HG03565 (cell line): ENCODE measurements at regions not wholly inside any gene's neighbourhood (a gene's known extent, or its start where the extent isn't known, plus 50 kb on each side); places are given as distances from the start of the nearest gene placed in this dataset.
A peak's percentile ranks its signal among the peaks of the same experiment; 100 is the strongest.
"Not testable (repeated sequence)": the region's sequence is repeated elsewhere in the genome, so short reads cannot be mapped to it uniquely, and the experiment has no call there.

ENCODE experiments used
- ATAC-seq: cut with Tn5 transposase; IDR thresholded peaks from one replicate; pipeline ENCODE4 v1.9.1; 2021; ENCODE audit warnings: mild to moderate bottlenecking, moderate library complexity; ENCODE audit not compliant: unreplicated experiment

DNA sequence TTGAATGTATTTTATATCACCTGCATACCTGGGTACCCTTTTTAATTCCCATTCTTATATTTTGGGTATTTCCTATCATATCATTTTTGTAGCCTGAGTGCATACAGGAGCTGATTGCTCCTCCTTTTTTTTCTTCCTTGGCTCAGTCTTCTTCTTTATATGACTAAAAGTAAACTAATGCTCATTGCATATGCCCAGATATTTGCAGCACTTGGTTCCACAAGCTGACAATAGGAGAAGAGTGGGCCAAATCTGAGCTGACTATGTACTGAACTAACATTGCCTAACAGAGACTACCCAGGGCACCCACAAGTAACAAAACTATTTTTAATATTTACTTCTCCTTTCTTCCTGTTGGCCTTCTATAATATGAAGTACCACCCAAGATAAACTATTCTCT, 131.7 kb upstream of the SPOPL start:
- no peak for ATAC-seq

DNA sequence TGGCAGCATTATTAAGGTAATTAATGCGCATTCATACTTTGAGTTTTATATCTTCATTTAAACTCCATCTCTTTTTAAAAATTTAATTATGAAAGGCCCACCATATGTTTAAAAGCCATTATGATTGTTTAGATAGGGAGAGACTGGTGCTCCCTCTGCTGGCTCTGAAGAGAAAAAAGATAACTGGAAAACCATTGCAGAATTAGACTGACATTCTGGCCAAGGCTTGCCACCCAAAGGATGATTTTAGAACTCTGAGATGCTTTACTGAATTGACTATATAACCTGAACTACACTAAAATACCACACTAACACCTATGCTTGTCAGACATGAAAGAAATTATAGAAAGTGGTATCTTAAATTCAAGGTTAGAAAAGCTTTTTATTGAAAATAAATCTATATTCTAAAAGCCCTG, 127.6 kb upstream of the SPOPL start:
- ATAC-seq, result peak; percentile 65

DNA sequence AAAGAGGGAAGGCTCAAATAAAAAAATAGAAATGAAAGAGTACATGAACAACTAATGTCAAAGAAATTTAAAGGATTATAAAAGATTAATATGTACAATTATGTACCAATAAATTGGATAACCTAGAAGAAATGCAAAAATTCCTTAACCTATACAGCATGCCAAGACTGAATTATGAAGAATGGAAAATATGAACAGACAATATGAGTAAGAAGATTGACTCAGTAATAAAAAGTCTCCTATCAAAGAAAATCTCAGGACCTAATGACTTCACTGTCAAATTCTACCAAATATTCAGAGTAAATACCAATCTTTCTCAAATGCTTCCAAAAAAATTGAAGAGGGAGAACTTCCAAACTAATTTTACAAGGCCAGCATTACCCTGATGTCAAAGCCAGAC, 120.2 kb upstream of the SPOPL start:
- ATAC-seq, result no peak

DNA sequence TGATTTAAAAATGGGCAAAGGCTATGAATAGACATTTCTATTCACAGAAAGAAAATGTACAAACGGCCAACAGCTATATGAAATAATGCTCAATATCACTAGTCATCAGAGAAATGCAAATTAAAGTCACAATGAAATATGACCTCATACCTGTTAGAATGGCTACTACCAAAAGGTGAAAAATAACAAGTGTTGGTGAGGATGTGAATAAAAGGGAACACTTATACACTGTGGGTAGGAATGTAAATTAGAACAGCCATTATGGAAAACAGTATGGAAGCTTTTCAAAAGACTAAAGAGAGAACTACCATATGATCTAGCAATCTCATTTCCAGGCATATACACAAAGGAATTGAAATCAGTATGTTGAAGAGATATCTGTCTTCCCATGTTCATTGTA, 118.9 kb upstream of the SPOPL start:
- no peak for ATAC-seq

DNA sequence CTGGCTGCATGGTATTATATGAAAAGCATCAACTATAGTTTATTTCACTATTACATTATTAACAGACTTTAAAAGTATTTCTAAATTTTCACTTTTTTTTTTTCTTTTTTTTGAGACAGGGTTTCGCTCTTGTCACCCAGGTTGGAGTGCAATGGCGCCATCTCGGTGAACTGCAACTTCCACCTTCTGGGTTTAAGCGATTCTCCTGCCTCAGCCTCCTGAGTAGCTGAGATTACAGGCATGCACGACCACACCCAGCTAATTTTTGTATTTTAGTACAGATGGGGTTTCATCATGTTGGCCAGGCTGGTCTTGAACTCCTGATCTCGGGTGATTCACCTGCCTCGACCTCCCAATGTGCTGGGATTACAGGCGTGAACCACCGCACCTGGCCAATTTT, 115.4 kb upstream of the SPOPL start:
- not testable (repeated sequence) for ATAC-seq

DNA sequence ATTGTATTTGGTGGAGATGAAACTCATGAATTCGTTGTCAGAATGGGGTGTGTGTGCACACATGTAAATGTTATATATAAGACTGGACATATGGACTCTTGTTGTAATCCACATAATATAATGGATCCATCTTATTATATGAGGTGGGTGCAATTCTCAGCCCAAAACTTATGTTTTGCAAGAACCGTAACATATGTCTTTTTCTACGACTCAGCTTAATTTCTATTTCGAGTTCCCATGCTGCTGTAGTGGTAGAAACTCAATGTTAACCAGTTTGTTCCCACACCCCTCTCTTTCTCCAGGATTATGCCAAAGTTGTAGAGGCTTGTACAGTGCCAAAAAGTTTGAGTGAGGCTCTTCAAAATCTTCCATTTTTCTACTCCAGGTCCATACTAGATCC, 112.5 kb upstream of the SPOPL start:
- no peak for ATAC-seq

DNA sequence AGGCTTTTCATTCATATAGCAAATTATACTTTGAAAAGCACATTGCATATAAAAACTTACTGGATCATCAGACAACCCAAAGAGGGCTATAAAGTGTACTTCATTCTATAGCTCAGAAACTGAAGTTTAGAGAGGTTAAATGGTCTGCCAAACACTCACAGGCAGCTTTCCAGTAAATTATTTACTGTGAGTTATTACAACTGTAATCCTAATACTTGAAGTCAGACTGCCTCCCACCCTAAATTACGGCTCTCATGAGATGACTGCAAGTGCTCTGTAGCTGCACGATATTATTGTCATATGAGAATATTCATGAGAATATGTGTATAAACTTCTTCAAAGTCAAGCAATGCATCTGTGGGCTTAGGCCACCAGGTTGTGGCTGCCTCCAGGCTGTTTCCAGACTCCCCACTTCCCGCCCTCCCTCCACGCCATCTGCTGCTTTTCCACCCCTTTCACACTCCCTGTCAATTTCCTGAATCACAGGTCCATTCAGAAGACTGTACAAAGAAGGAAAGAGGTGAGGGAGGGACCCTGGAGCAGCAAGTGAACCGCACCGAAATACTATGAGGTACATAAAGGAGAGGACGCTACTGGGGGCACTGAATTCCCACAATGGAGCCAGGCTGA, 111.1 kb upstream of the SPOPL start:
- no peak for ATAC-seq

DNA sequence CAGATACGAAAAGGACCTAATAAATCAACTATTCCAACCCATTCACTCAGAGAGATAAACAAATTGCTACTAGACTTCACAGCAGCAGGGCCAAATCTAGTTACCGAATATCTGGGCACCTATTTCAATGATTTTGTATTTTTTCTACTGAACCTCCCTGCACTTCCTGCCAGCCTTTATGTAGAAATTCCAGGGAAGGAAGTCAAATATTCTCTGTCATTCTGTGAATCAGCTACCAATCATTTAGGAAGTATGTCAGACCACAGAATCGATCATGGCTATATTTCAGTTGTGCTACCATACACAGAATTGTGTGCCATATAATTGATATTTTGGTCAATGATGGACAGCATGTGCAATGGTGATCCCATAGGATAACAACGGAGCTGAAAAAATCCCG, 109.6 kb upstream of the SPOPL start:
- no peak for ATAC-seq

DNA sequence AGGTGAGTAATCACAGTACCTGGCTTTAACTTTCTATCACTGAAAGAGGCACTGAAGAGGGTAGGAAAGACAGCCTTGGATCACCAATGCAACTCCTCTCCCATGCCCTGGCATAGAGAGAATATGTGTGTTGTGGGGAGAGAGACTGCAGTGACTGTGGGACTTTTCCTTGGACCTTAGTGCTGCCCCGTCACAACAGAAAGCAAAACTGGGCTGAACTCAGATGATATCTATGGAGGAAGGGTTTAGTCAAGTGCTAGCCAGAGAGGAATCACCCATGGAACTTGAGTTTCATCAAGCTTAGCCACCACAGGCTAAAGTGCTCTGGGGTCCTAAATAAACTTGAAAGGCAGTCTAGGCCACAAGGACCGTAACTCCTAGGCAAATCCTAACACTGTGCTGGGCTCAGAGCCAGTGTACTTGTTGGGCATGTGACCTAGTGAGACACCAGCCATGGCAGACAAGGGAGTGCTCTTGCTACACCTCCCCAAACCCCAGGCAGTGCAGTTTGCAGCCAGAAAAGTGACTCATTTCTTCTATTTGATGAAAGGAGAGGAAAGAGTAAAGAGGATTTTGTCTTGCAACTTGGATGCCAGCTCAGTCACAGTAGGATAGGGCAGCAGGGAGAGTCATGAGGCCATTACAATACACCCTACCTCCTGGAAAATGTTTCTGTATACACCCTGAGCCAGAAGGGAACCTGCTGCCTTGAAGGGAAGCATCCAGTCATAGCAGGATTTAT, 105.8 kb upstream of the SPOPL start:
- ATAC-seq, result no peak

DNA sequence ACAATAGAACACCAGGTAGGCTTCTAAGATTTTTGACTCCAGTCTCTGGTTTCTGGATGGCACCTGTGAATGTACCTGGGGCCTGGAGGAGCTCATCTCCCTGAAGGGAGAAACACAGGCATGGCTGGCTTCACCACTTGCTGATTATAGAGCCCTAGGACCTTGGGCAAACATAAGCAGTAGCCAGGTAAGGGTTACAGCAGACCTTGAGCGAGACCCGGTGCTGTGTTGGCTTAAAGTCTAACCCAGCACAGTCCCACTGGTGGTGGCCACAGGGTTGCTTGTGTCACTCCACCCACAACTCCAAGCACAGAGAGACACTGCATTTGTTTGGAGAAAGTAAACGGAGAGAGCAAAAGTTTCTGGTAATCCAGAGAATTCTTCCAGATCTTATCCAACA, 104.7 kb upstream of the SPOPL start:
- ATAC-seq, result no peak

DNA sequence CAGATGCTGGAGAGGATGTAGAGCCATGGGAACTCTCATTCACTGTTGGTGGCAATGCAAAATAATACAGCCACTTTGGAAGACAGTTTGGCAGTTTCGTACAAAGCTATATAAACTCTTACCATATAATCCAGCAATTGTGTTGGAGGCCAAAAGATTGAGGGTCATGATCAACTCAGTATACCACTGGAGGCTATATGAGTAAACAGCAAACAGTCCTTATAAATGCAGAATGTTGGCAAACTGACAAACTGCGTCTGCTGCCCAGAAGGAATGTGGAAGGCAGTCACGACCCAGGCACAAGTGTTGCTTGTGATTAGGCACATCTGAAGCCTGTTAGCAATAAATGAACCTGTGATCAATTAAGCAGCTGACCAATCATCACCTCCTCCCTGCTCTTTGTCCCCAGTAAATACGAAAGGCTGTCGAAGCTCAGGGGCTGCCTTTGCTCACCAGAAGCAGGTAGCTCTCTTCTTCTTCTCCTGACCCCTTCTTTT, 98.1 kb upstream of the SPOPL start:
- no peak for ATAC-seq

DNA sequence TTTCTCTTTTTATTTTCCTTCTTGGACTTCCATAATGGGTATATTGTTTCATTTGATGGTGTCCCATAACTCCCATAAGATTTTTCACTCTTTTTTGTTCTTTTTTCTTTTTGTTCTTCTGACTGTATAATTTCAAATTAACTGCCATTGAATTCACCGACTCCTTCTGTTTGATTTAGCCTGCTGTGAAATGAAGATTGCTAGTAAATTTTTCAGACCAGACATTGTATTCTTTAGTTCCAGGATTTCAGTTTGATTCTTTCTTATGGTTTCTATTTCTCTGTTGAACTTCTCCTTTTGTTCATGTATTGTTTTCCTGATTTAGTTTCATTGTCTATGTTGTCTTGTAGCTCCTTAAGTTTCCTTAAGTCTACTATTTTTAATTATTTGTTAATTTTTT, 87.6 kb upstream of the SPOPL start:
- ATAC-seq, result no peak

DNA sequence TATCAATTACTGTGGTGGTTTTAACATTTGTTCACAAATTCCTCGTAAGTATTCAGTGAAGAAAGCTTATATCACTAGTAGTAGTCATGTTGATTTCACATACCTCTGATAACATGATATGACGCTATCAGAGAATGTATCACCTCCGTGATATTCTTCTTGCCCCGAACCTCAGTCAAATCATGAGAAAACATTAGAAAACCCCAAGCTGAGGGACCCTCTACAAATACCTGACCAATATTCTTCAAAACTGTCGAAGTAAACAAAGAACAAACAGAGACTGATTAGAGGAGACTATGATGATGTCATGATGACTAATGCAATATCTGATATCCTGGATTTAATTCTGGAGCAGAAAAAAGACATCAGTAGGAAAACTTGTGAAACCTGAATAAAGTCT, 85.6 kb upstream of the SPOPL start:
- no peak for ATAC-seq

DNA sequence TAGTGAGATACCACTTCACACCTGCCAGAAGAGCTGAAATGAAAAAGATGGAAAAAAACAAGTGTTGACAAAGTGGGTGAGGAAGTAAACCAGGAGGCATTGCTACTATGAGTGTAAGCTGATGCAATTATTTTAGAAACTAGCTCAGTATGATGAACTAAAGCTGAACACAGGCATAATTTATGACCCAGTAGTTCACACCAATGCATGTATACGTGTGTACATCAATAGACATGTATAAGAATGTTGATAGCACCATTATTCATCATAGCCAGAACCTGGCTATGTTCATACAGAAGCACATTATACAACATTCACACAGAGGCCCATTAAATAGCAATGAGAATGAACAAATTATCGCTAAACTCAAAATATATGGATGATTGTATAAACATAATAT, 83.1 kb upstream of the SPOPL start:
- no peak for ATAC-seq

DNA sequence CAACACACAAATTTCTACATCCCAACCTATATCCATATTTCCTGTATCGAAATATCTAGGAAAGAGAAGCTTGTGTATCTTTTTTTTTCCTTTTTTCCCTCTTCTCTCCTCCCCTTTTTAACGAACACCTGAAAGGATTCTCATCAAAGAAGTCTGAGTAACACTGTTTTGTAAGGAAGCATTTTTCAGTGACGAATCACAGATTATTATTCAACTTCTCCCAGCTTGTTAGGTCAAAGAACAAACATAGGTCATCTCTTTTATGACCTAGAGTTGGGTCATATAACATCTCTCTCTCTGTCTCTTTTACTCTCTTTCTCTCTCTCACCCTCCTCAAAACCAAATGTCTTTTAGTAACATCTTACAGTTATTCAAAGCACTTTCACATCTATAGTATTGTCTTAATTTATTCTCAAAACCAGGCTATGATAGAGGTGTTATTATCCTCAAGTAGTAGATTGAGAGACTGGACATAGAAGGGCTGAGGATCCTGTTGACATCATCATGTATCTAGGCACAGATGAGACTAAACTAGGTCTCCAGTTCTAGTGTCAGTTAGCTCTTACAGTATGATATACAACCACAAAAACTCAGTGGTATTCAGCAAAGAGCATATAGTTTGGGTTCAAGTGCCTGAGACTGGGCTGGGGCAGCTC, 80.1 kb upstream of the SPOPL start:
- no peak for ATAC-seq

DNA sequence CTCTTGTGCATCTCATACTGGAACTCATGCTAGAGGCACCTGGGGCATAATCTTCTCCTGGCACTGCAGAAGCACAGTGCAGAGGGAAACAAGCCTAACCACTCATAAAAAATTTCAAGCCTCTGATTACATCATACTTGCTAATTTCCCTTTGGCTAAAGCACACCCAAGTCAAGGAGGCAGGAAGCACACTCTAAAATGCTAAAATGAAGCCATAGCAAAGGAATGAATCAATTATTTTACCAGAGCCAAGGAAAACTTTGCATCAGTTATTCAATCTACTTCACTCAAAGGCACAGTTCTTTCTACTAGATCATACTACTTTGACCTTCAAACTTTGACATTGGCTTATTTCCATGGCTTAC, 79.6 kb upstream of the SPOPL start:
- ATAC-seq, result no peak

DNA sequence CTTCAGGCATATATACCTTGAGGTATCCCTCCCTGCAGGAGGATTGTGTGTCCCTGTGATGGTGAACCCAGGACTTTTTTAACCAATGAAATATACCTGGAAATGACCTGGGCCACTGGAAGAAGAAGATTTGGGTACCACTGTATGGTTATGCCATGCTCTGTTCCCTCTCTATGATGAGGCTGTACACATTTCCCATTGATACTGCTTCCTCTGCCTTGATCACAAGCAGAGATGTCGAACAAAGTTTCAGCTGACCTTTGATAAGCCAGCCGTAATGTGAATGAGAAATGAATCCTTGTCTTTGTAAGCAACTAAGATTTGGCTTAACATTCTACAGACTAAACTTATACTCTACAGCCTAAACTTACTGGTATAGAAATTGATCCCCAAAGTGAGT, 78.4 kb upstream of the SPOPL start:
- ATAC-seq, result no peak

DNA sequence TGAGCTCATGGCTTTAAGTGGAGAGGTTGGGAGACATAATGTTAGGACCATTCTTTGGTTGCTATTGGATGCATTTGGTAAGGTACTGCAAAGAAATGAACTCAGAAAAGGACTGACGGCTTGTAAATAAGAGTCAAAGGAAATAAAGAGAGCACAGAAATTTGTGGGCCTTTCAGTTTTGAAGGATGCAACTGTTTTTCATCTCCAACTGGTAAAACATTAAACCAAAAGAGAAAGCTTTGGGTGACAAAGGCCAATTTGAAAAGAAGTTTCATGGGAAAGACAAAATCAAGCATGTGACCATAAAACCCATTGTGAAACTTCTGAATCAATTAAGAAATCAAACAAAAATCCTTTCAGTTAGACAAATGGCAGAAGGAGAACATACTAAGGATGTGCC, 77.8 kb upstream of the SPOPL start:
- ATAC-seq, result no peak

DNA sequence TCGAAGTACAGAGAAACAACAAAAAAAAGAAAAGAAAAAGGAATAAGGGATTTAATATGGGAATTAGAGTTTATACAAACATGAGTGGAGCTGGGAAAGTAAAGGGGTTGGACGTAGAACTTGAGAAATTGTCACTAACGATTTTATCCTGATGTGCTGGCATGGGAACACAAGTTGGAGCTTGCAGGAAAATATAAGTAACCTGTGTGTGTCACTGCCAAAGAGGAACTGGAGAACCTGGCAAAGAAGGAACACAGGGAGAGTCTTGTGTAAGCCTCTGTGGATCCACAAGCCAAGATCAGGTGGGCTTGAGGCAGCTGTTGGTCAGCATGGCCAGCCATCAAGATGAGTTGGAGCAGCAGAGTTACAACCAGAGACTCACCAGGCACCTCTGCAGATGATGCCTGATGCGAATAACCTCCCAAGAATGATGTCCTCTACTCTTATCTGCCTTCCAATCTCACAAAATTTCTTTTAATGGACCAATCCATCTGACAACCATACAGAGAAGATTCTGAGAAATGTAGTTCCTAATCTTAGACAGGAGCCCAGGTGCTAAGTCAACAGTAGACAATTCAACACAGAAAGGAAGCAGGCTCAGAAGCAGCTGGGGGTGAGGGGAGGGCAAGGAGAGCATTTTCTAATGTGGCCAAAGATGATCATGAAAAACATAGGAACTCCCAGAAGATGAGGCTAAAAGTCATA, 77.0 kb upstream of the SPOPL start:
- no peak for ATAC-seq

DNA sequence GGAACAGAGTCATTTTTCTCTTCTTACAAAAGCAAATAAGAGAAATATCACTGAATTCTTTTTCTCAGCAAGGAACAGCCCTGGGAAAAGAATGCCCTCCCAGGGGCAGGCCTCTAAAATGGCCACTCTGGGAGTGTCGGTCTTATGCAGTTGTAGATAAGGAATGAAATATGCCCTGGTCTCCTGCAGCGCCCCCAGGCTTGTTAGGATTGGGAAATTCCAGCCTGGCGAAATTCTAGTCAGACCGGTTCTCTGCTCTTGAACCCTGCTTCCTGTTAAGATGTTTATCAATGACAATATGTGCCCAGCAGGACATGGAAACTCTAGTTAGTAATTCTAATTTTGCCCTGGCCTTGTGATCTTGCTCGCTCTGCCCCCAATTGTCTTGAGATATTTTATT, 75.5 kb upstream of the SPOPL start:
- ATAC-seq, result not testable (repeated sequence)

DNA sequence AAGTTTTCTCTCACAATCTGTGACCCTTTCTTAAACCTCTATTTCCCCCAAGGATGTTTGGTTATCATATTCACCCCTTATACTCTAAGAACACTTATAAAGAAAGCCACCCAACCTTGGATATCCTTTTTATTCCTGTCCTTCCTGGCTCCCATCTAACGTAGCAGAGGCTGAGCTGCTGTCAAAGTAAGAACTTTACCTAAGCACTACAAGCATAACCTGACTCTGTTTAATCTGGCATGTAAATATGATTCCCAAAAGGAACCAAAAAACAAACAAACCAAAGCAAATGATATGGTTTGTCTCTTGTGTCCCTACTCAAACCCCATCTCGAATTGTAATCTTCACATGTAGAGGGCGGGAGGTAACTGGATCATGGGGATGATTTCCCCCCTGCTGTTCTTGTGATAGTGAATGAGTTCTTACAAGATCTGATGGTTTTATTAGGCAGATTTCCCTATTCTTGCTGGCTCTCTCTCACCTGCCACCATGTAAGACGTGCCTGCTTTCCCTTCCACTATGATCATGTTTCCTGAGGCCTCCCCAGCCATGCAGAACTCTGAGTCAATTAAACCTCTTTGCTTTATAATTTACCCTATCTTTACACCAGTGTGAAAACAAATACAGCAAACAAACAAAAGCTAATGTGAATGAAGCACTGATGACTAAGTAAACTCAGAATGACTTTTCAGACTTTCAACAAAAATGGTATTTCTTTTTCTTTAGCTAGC, 72.7 kb upstream of the SPOPL start:
- ATAC-seq, result no peak
